Rectal smooth muscle tissue (tissue), 1 donor: ENCODE measurements at regions not wholly inside any gene's neighbourhood (a gene's known extent, or its start where the extent isn't known, plus 50 kb on each side); places are given as distances from the start of the nearest gene placed in this dataset.

Source experiments
- H3K27ac ChIP-seq: one replicate; pipeline ENCODE4 v1.7.0; 2013; ENCODE audit warnings: low read depth, low read length, inconsistent platforms
- H3K27me3 ChIP-seq: one replicate; pipeline ENCODE4 v1.7.0; 2013; ENCODE audit warnings: low read length; ENCODE audit not compliant: control insufficient read depth, insufficient read depth
- H3K36me3 ChIP-seq: one replicate; pipeline ENCODE4 v1.7.0; 2013; ENCODE audit warnings: low read length; ENCODE audit not compliant: control insufficient read depth, insufficient read depth
- H3K4me1 ChIP-seq: one replicate; pipeline ENCODE4 v1.7.0; 2013; ENCODE audit warnings: low read length; ENCODE audit not compliant: control insufficient read depth, insufficient read depth
- H3K4me3 ChIP-seq: one replicate; pipeline ENCODE4 v1.7.0; 2013; ENCODE audit warnings: low read length
- H3K9ac ChIP-seq: one replicate; pipeline ENCODE4 v1.7.0; 2013; ENCODE audit warnings: low read length

GRCh38 chr4:23483320-23483960, 406.4 kb downstream of the PPARGC1A start:
- Histone ChIP-seq H3K4me3 (no peak overlapping the region), H3K4me1 (no peaks in the 10 kb centered on the region), H3K27me3 (no peaks in the 10 kb centered on the region), H3K27ac (no peak overlapping the region), H3K9ac (no peak overlapping the region), H3K36me3 (no peaks in the 10 kb centered on the region)

GRCh38 chr4:23481566-23481965, 408.3 kb downstream of the PPARGC1A start:
- H3K27ac ChIP-seq: no peak overlapping the region
- H3K4me1 ChIP-seq: no peaks in the 10 kb centered on the region
- no peak overlapping the region for H3K4me3 ChIP-seq
- no peaks in the 10 kb centered on the region for H3K27me3 ChIP-seq
- no peaks in the 10 kb centered on the region for H3K36me3 ChIP-seq
- H3K9ac ChIP-seq: no peak overlapping the region

GRCh38 chr4:23477905-23478304, 411.9 kb downstream of the PPARGC1A start:
- Histone ChIP-seq H3K27ac (no peak overlapping the region), H3K4me1 (no peaks in the 10 kb centered on the region), H3K27me3 (no peaks in the 10 kb centered on the region), H3K9ac (no peak overlapping the region), H3K4me3 (no peak overlapping the region), H3K36me3 (no peaks in the 10 kb centered on the region)

GRCh38 chr4:23476515-23477090, 413.2 kb downstream of the PPARGC1A start:
- H3K4me3 ChIP-seq: no peak overlapping the region
- H3K36me3 ChIP-seq: no peaks in the 10 kb centered on the region
- H3K4me1 ChIP-seq: no peaks in the 10 kb centered on the region
- no peaks in the 10 kb centered on the region for H3K27me3 ChIP-seq
- no peak overlapping the region for H3K27ac ChIP-seq
- no peak overlapping the region for H3K9ac ChIP-seq

- H3K9ac ChIP-seq: no peak overlapping the region
- no peaks in the 10 kb centered on the region for H3K36me3 ChIP-seq
- H3K27ac ChIP-seq: no peak overlapping the region
- H3K27me3 ChIP-seq: no peaks in the 10 kb centered on the region
- no peak overlapping the region for H3K4me3 ChIP-seq
- no peaks in the 10 kb centered on the region for H3K4me1 ChIP-seq
Observed at GRCh38 chr4:23463071-23463470, 426.8 kb downstream of the PPARGC1A start.

- no peak overlapping the region for H3K9ac ChIP-seq
- H3K27me3 ChIP-seq: no peaks in the 10 kb centered on the region
- no peaks in the 10 kb centered on the region for H3K36me3 ChIP-seq
- no peaks in the 10 kb centered on the region for H3K4me1 ChIP-seq
- no peak overlapping the region for H3K27ac ChIP-seq
- no peak overlapping the region for H3K4me3 ChIP-seq
Observed at GRCh38 chr4:23458054-23458453, 431.8 kb downstream of the PPARGC1A start.

- H3K9ac ChIP-seq: no peak overlapping the region
- no peak overlapping the region for H3K4me3 ChIP-seq
- no peaks in the 10 kb centered on the region for H3K4me1 ChIP-seq
- no peak overlapping the region for H3K27ac ChIP-seq
- no peaks in the 10 kb centered on the region for H3K27me3 ChIP-seq
- H3K36me3 ChIP-seq: no peaks in the 10 kb centered on the region
Observed at GRCh38 chr4:23456864-23457263, 433.0 kb downstream of the PPARGC1A start.

GRCh38 chr4:23455456-23456158, 434.2 kb downstream of the PPARGC1A start:
- Histone ChIP-seq H3K36me3 (no peaks in the 10 kb centered on the region), H3K4me1 (no peaks in the 10 kb centered on the region), H3K4me3 (no peak overlapping the region), H3K27ac (no peak overlapping the region), H3K9ac (no peak overlapping the region), H3K27me3 (no peaks in the 10 kb centered on the region)

GRCh38 chr4:23441530-23442069, 448.2 kb downstream of the PPARGC1A start:
- Histone ChIP-seq H3K27me3 (no peaks in the 10 kb centered on the region), H3K36me3 (no peaks in the 10 kb centered on the region), H3K4me3 (no peak overlapping the region), H3K4me1 (no peaks in the 10 kb centered on the region), H3K27ac (no peak overlapping the region), H3K9ac (no peak overlapping the region)

- H3K4me3 ChIP-seq: no peak overlapping the region
- H3K27me3 ChIP-seq: no peaks in the 10 kb centered on the region
- no peak overlapping the region for H3K27ac ChIP-seq
- H3K4me1 ChIP-seq: no peaks in the 10 kb centered on the region
- no peak overlapping the region for H3K9ac ChIP-seq
- H3K36me3 ChIP-seq: no peaks in the 10 kb centered on the region
Observed at GRCh38 chr4:23438764-23439163, 451.1 kb downstream of the PPARGC1A start.

- H3K9ac ChIP-seq: no peak overlapping the region
- H3K36me3 ChIP-seq: no peaks in the 10 kb centered on the region
- no peak overlapping the region for H3K27ac ChIP-seq
- H3K4me3 ChIP-seq: no peak overlapping the region
- H3K4me1 ChIP-seq: no peaks in the 10 kb centered on the region
- no peaks in the 10 kb centered on the region for H3K27me3 ChIP-seq
Observed at GRCh38 chr4:23429497-23429896, 460.4 kb downstream of the PPARGC1A start.

- Histone ChIP-seq H3K4me3 (no peak overlapping the region), H3K9ac (no peak overlapping the region), H3K27ac (no peak overlapping the region), H3K27me3 (no peaks in the 10 kb centered on the region), H3K4me1 (no peaks in the 10 kb centered on the region), H3K36me3 (no peaks in the 10 kb centered on the region)
Observed at GRCh38 chr4:23425570-23425969, 464.3 kb downstream of the PPARGC1A start.
